ENCODE measurements at regions not wholly inside any gene's neighbourhood (a gene's known extent, or its start where the extent isn't known, plus 50 kb on each side); places are given as distances from the start of the nearest gene placed in this dataset.

DNA sequence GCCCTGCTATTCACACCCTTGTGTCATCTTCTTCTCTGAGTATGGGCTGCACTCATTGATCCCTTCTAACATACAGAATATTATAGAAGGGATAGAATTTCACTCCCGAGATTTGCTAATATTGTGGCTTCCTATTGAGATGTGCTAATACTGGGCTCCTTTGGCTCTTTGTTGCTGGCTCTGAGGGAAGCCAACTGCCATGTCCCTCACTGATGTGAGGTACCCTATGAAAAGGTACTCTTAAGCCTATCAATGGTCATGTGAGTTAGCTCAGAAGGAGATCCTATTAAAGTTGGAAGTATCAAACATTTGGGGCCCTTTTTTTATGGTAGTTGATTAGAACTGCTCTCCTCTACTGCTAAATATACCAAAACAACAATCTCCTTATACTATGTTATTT is 665.2 kb upstream of the ZWINT start:
- TF ChIP-seq, protein P1, sequence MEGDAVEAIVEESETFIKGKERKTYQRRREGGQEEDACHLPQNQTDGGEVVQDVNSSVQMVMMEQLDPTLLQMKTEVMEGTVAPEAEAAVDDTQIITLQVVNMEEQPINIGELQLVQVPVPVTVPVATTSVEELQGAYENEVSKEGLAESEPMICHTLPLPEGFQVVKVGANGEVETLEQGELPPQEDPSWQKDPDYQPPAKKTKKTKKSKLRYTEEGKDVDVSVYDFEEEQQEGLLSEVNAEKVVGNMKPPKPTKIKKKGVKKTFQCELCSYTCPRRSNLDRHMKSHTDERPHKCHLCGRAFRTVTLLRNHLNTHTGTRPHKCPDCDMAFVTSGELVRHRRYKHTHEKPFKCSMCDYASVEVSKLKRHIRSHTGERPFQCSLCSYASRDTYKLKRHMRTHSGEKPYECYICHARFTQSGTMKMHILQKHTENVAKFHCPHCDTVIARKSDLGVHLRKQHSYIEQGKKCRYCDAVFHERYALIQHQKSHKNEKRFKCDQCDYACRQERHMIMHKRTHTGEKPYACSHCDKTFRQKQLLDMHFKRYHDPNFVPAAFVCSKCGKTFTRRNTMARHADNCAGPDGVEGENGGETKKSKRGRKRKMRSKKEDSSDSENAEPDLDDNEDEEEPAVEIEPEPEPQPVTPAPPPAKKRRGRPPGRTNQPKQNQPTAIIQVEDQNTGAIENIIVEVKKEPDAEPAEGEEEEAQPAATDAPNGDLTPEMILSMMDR (IDR thresholded peaks at IDR 0.05; ENCODE audit: borderline replicate concordance, extremely low read depth, insufficient read depth), result no peak
- Histone ChIP-seq H3K27me3 (ENCODE audit: control insufficient read depth, insufficient read depth, low read length) (no peaks in the 10 kb centered on the region), H3K36me3 (ENCODE audit: control insufficient read depth in 2 of 3, insufficient read depth in 3 of 3, low read length in 3 of 3) (no peaks in the 10 kb centered on the region), H3K4me3 (ENCODE audit: low read length in 3 of 3) (no peak overlapping the region), H3K4me1 (ENCODE audit: control insufficient read depth in 2 of 3, insufficient read depth in 2 of 3, low read depth in 1 of 3, low read length in 3 of 3) (no peaks in the 10 kb centered on the region), H3K9me3 (ENCODE audit: control insufficient read depth in 2 of 3, insufficient read depth in 1 of 3, low read length in 3 of 3) (no peaks in the 10 kb centered on the region), H3K27ac (ENCODE audit: low read depth in 2 of 2, low read length in 2 of 2) (no peak overlapping the region), H3K9ac (ENCODE audit: low read length in 3 of 3) (no peak overlapping the region)
- FAIRE-seq, result no peak
- intact Hi-C loops (cut with DNase I), result no loop called here
- no peak for DNase-seq

DNA sequence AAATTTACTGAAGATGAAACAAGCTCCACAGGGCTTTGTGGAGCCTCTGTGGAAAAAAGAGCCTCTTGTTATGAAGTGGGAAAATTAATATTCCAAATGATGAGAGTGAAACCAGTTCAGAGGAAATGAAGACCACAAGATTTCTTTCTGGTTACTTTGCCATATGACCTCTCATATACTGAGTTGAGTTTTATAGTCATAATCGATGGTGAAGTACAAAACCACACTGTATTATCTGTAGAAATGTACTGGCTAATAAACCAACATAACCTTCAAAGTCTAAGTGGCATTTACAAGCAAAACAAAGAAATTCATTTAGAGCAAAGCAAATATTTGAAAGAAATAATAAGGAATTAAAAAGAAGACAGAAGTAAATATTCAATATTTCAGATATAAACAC is 662.6 kb upstream of the ZWINT start:
- H3K27me3 ChIP-seq (ENCODE audit: control insufficient read depth, insufficient read depth, low read length), result no peaks in the 10 kb centered on the region
- FAIRE-seq (no peak), DNase-seq (no peak)
- H3K4me1 ChIP-seq (ENCODE audit: control insufficient read depth in 2 of 3, insufficient read depth in 2 of 3, low read depth in 1 of 3, low read length in 3 of 3), result no peaks in the 10 kb centered on the region
- H3K9ac ChIP-seq (ENCODE audit: low read length in 3 of 3), result no peak overlapping the region
- intact Hi-C loops (cut with DNase I), result no loop called here
- no peaks in the 10 kb centered on the region for H3K36me3 ChIP-seq (ENCODE audit: control insufficient read depth in 2 of 3, insufficient read depth in 3 of 3, low read length in 3 of 3)
- H3K27ac ChIP-seq (ENCODE audit: low read depth in 2 of 2, low read length in 2 of 2), result no peak overlapping the region
- no peak overlapping the region for H3K4me3 ChIP-seq (ENCODE audit: low read length in 3 of 3)
- TF ChIP-seq, protein P1 (IDR thresholded peaks at IDR 0.05; ENCODE audit: borderline replicate concordance, extremely low read depth, insufficient read depth), result no peak
- H3K9me3 ChIP-seq (ENCODE audit: control insufficient read depth in 2 of 3, insufficient read depth in 1 of 3, low read length in 3 of 3), result no peaks in the 10 kb centered on the region

DNA sequence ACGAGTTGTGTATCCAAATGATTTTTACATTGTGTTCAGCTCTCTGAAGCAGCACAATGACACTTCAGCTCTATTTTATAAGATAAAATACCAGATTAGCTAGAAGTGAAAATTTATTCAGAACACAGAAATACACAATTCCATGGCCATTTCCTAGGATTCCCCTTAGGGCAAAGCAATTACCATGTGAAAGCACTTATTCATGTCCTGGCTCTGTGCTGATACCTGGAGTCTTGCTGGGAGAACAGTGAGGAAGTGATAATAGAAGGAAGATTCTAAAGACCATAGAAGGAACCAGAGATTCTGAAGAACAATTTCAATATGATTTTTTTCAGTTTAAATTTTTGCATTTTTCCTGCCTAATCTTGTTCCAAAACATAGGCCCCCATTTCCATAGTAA is 657.4 kb upstream of the ZWINT start:
- Histone ChIP-seq H3K9ac (ENCODE audit: low read length in 3 of 3) (no peak overlapping the region), H3K4me1 (ENCODE audit: control insufficient read depth in 2 of 3, insufficient read depth in 2 of 3, low read depth in 1 of 3, low read length in 3 of 3) (no peaks in the 10 kb centered on the region), H3K4me3 (ENCODE audit: low read length in 3 of 3) (no peak overlapping the region), H3K27me3 (ENCODE audit: control insufficient read depth, insufficient read depth, low read length) (no peaks in the 10 kb centered on the region), H3K36me3 (ENCODE audit: control insufficient read depth in 2 of 3, insufficient read depth in 3 of 3, low read length in 3 of 3) (no peaks in the 10 kb centered on the region), H3K27ac (ENCODE audit: low read depth in 2 of 2, low read length in 2 of 2) (no peak overlapping the region), H3K9me3 (ENCODE audit: control insufficient read depth in 2 of 3, insufficient read depth in 1 of 3, low read length in 3 of 3) (no peaks in the 10 kb centered on the region)
- TF ChIP-seq, protein P1 (IDR thresholded peaks at IDR 0.05; ENCODE audit: borderline replicate concordance, extremely low read depth, insufficient read depth), result no peak
- no peak for DNase-seq
- intact Hi-C loops (cut with DNase I), result no loop called here
- no peak for FAIRE-seq

DNA sequence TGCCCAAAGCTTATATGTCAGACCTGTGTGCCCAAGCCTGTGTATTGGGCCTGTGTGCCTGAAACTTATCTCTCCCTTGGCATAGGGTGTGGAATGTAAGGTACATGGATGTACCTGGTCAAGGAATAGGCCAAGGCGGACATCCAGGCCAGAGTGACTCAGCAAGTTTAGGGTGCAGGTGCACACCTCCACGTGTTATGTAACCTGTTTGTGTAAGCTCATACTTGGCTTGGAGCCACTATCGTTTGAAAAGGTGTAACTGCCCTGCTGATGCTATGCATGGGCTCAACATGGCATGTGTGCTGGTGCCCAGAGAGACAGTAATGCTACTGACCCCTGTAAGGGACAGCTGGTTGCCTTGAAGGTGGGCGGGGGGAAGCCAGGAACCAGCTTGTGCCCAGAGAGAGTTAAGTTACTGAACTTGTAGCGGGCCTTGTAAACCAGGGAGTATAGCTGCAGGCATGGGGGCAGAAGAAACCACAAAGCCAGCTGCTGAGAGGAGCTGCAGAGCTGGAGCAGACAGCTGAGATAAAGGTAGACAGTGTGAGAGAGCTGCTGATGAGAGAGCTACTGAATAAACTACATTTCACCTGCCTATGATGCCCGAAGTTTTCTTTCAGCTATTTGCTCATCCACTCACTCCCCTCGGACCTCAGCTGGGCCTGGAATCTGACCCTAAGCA is 656.4 kb upstream of the ZWINT start:
- Histone ChIP-seq H3K9me3 (ENCODE audit: control insufficient read depth in 2 of 3, insufficient read depth in 1 of 3, low read length in 3 of 3) (no peaks in the 10 kb centered on the region), H3K36me3 (ENCODE audit: control insufficient read depth in 2 of 3, insufficient read depth in 3 of 3, low read length in 3 of 3) (no peaks in the 10 kb centered on the region), H3K4me3 (ENCODE audit: low read length in 3 of 3) (no peak overlapping the region), H3K4me1 (ENCODE audit: control insufficient read depth in 2 of 3, insufficient read depth in 2 of 3, low read depth in 1 of 3, low read length in 3 of 3) (no peaks in the 10 kb centered on the region), H3K27me3 (ENCODE audit: control insufficient read depth, insufficient read depth, low read length) (no peaks in the 10 kb centered on the region), H3K9ac (ENCODE audit: low read length in 3 of 3) (no peak overlapping the region), H3K27ac (ENCODE audit: low read depth in 2 of 2, low read length in 2 of 2) (no peak overlapping the region)
- FAIRE-seq (no peak), DNase-seq (no peak)
- intact Hi-C loops (cut with DNase I), result no loop called here
- TF ChIP-seq, protein P1 (IDR thresholded peaks at IDR 0.05; ENCODE audit: borderline replicate concordance, extremely low read depth, insufficient read depth), result no peak

All from kidney (tissue), 13 donors.